ENCODE measurements at regions not wholly inside any gene's neighbourhood (a gene's known extent, or its start where the extent isn't known, plus 50 kb on each side); places are given as distances from the start of the nearest gene placed in this dataset.

GRCh38 chr7:155953501-155953778 is 141.2 kb upstream of the SHH start:
- H2AFZ ChIP-seq (ENCODE audit: insufficient read depth, low read depth, low read length, poor library complexity, severe bottlenecking): no peak overlapping the region
- H3K79me2 ChIP-seq (ENCODE audit: control insufficient read depth, insufficient read depth, low read length): no peaks in the 10 kb centered on the region
- no peaks in the 10 kb centered on the region for H3K4me1 Mint-ChIP-seq
- ChIA-PET POLR2A (no interaction called here), CTCF (no interaction called here)
- H3K4me2 ChIP-seq (replicated peaks; ENCODE audit: low read depth, low read length, poor library complexity, severe bottlenecking): no peak overlapping the region
- H3K4me3 ChIP-seq (ENCODE audit: control extremely low read depth in 1 of 5, extremely low read depth in 1 of 5, insufficient read depth in 1 of 5, low read depth in 2 of 5, low read length in 4 of 5): no peak overlapping the region
- DNase-seq (no peak), ATAC-seq (ENCODE audit: low read depth) (no peak)
- H4K20me1 ChIP-seq (ENCODE audit: control insufficient read depth, insufficient read depth, low read length, poor library complexity, severe bottlenecking): no peaks in the 10 kb centered on the region
- no peaks in the 10 kb centered on the region for H3K9me3 Mint-ChIP-seq (ENCODE audit: insufficient read depth)
- no peak overlapping the region for H3K9ac ChIP-seq (ENCODE audit: low read length)
- no peaks in the 10 kb centered on the region for H3K27me3 Mint-ChIP-seq
- TF ChIP-seq, protein P1, sequence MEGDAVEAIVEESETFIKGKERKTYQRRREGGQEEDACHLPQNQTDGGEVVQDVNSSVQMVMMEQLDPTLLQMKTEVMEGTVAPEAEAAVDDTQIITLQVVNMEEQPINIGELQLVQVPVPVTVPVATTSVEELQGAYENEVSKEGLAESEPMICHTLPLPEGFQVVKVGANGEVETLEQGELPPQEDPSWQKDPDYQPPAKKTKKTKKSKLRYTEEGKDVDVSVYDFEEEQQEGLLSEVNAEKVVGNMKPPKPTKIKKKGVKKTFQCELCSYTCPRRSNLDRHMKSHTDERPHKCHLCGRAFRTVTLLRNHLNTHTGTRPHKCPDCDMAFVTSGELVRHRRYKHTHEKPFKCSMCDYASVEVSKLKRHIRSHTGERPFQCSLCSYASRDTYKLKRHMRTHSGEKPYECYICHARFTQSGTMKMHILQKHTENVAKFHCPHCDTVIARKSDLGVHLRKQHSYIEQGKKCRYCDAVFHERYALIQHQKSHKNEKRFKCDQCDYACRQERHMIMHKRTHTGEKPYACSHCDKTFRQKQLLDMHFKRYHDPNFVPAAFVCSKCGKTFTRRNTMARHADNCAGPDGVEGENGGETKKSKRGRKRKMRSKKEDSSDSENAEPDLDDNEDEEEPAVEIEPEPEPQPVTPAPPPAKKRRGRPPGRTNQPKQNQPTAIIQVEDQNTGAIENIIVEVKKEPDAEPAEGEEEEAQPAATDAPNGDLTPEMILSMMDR (IDR thresholded peaks at IDR 0.05): no peak
- no peak for TF ChIP-seq EZH2 (IDR thresholded peaks at IDR 0.05; ENCODE audit: borderline replicate concordance, insufficient read depth, low read depth, low read length, poor library complexity, severe bottlenecking)
- H3K27ac ChIP-seq (ENCODE audit: low read length in 2 of 2): no peak overlapping the region
- 85% methylated on average over 4 of the region's 5 CpGs for WGBS (ENCODE audit: insufficient coverage)
- no peaks in the 10 kb centered on the region for H3K4me1 ChIP-seq (ENCODE audit: control insufficient read depth in 2 of 2, insufficient read depth in 2 of 2, low read length in 2 of 2)
- no peaks in the 10 kb centered on the region for H3K27me3 ChIP-seq (replicated peaks in 1 of 4; ENCODE audit: control extremely low read depth in 1 of 4, control insufficient read depth in 3 of 4, insufficient read depth in 4 of 4, low read length in 3 of 4)
- peaks cover 0 to 10% (median 0%) of the 10 kb centered on the region in 3 donors for H3K9me3 ChIP-seq (ENCODE audit: control extremely low read depth in 1 of 3, control insufficient read depth in 2 of 3, insufficient read depth in 1 of 3, low read length in 2 of 3)
- H3K27ac Mint-ChIP-seq: no peak overlapping the region
- H3K4me3 Mint-ChIP-seq: no peak overlapping the region
- H3K36me3 ChIP-seq (replicated peaks in 1 of 2; ENCODE audit: control extremely low read depth in 1 of 2, control insufficient read depth in 1 of 2, extremely low read depth in 1 of 2, insufficient read depth in 2 of 2, low read length in 1 of 2): no peaks in the 10 kb centered on the region
- intact Hi-C loops (cut with micrococcal nuclease): no loop called here

GRCh38 chr7:155951554-155952158 is 139.4 kb upstream of the SHH start:
- CTCF ChIA-PET: no interaction called here

More at GRCh38 chr7:155951554-155952158, 139.4 kb upstream of the SHH start:
- H3K4me3 ChIP-seq (ENCODE audit: control extremely low read depth in 1 of 5, extremely low read depth in 1 of 5, insufficient read depth in 1 of 5, low read depth in 2 of 5, low read length in 4 of 5): no peak overlapping the region
- H3K4me1 ChIP-seq (ENCODE audit: control insufficient read depth in 2 of 2, insufficient read depth in 2 of 2, low read length in 2 of 2): no peaks in the 10 kb centered on the region
- ATAC-seq (ENCODE audit: low read depth): no peak
- H3K4me1 Mint-ChIP-seq: no peaks in the 10 kb centered on the region
- H3K9me3 Mint-ChIP-seq (ENCODE audit: insufficient read depth): no peaks in the 10 kb centered on the region
- H2AFZ ChIP-seq (ENCODE audit: insufficient read depth, low read depth, low read length, poor library complexity, severe bottlenecking): no peak overlapping the region
- H3K27ac ChIP-seq (ENCODE audit: low read length in 2 of 2): no peak overlapping the region
- H3K27me3 Mint-ChIP-seq: no peaks in the 10 kb centered on the region
- H3K27ac Mint-ChIP-seq: no peak overlapping the region
- no peaks in the 10 kb centered on the region for H3K36me3 ChIP-seq (replicated peaks in 1 of 2; ENCODE audit: control extremely low read depth in 1 of 2, control insufficient read depth in 1 of 2, extremely low read depth in 1 of 2, insufficient read depth in 2 of 2, low read length in 1 of 2)
- no peaks in the 10 kb centered on the region for H4K20me1 ChIP-seq (ENCODE audit: control insufficient read depth, insufficient read depth, low read length, poor library complexity, severe bottlenecking)
- WGBS (ENCODE audit: insufficient coverage): 93% methylated on average over 21 of the region's 21 CpGs
- H3K4me2 ChIP-seq (replicated peaks; ENCODE audit: low read depth, low read length, poor library complexity, severe bottlenecking): no peak overlapping the region
- DNase-seq: no peak
- TF ChIP-seq, protein P1 (IDR thresholded peaks at IDR 0.05): no peak
- no peak for TF ChIP-seq EZH2 (IDR thresholded peaks at IDR 0.05; ENCODE audit: borderline replicate concordance, insufficient read depth, low read depth, low read length, poor library complexity, severe bottlenecking)
- H3K4me3 Mint-ChIP-seq: no peak overlapping the region
- H3K27me3 ChIP-seq (replicated peaks in 1 of 4; ENCODE audit: control extremely low read depth in 1 of 4, control insufficient read depth in 3 of 4, insufficient read depth in 4 of 4, low read length in 3 of 4): no peaks in the 10 kb centered on the region
- H3K9ac ChIP-seq (ENCODE audit: low read length): no peak overlapping the region
- no peaks in the 10 kb centered on the region for H3K79me2 ChIP-seq (ENCODE audit: control insufficient read depth, insufficient read depth, low read length)
- intact Hi-C loops (cut with micrococcal nuclease): no loop called here
- peaks cover 0 to 10% (median 0%) of the 10 kb centered on the region in 3 donors for H3K9me3 ChIP-seq (ENCODE audit: control extremely low read depth in 1 of 3, control insufficient read depth in 2 of 3, insufficient read depth in 1 of 3, low read length in 2 of 3)
- POLR2A ChIA-PET: no interaction called here

Measured in B cell (primary cell).